HCT116 (cell line): ENCODE measurements at regions not wholly inside any gene's neighbourhood (a gene's known extent, or its start where the extent isn't known, plus 50 kb on each side); places are given as distances from the start of the nearest gene placed in this dataset.

Experiments used
- ATAC-seq: fragments of 200-7000 bp; cut with Tn5 transposase; 2 replicates; pipeline ENCODE4 v1.9.1; 2020; ENCODE audit warnings: mild to moderate bottlenecking, moderate library complexity
- BruUV-seq: library from RNA; stranded (reverse); fragments of 400-500 nt; replicated peaks from 2 replicates; lab custom pipeline; 2021; lab: Mats Ljungman, UMichigan
- CTCF ChIA-PET: fragments of 300-600 bp; sonication (Branson Sonifier 250); formaldehyde crosslinking; loops from one replicate; lab custom pipeline; 2021; ENCODE audit warnings: antibody characterized with exemption; lab: Charles Lee
- POLR2A ChIA-PET: fragments of 300-600, 350-600 bp; sonication (Branson Sonifier 250); formaldehyde crosslinking; loops from one replicate; lab custom pipeline; 2021; ENCODE audit warnings: antibody characterized with exemption; lab: Charles Lee
- RAD21 ChIA-PET, 2 experiments: fragments of 300-600 bp; sonication (Branson Sonifier 250); formaldehyde crosslinking; loops; one replicate each; lab custom pipeline; 2023; ENCODE audit warnings: low total read pairs in 2 of 2; ENCODE audit not compliant: uncharacterized antibody in 2 of 2, unreplicated experiment in 2 of 2, low non-redundant PET in 1 of 2; lab: Charles Lee
- DNase-seq: peaks from one replicate; pipeline ENCODE4 v3.0.0-alpha.2; 2010; ENCODE audit warnings: low read depth, low spot score
- H2AFZ ChIP-seq: fragments of 200-600 bp; shearing (Covaris generic), sonication (generic); 2 replicates; pipeline ENCODE4 v1.6.1; 2017; ENCODE audit warnings: low read depth, mixed run types, mixed read lengths, antibody characterized with exemption, low read length; ENCODE audit not compliant: poor library complexity, severe bottlenecking
- H3K27ac ChIP-seq: 2 replicates; pipeline ENCODE4 v1.5.1; 2012; ENCODE audit warnings: low read depth, low read length
- H3K27me3 ChIP-seq: fragments of 200-600 bp; sonication (generic); 2 replicates; pipeline ENCODE4 v1.6.1; 2016; ENCODE audit warnings: mixed run types, low read length, mixed read lengths; ENCODE audit not compliant: insufficient read depth
- H3K36me3 ChIP-seq, 2 experiments: fragments of 200-500 bp in 1 of 2; fragments of 200-600 bp in 1 of 2; sonication (Bioruptor generic) in 1 of 2; sonication (generic) in 1 of 2; 2 replicates each; pipeline versions ENCODE4 v1.5.1 to v1.6.1; 2014 to 2016; ENCODE audit warnings: low read length in 2 of 2, inconsistent platforms in 1 of 2, mixed read lengths in 1 of 2, mixed run types in 1 of 2; ENCODE audit not compliant: insufficient read depth in 2 of 2, control insufficient read depth in 1 of 2
- H3K4me1 ChIP-seq, 2 experiments: fragments of 200-600 bp in 1 of 2; sonication (generic) in 1 of 2; 2 replicates each; pipeline versions ENCODE4 v1.5.1 to v1.6.1; 2012 to 2017; ENCODE audit warnings: low read length in 2 of 2, inconsistent platforms in 1 of 2, mild to moderate bottlenecking in 1 of 2, mixed read lengths in 1 of 2, mixed run types in 1 of 2, moderate library complexity in 1 of 2; ENCODE audit not compliant: insufficient read depth in 2 of 2, control insufficient read depth in 1 of 2
- H3K4me2 ChIP-seq: fragments of 200-600 bp; sonication (generic); 2 replicates; pipeline ENCODE4 v1.6.1; 2017; ENCODE audit warnings: mixed run types, low read length, mixed read lengths
- H3K4me3 ChIP-seq, 2 experiments: fragments of 200-600 bp in 1 of 2; sonication (generic) in 1 of 2; replicated peaks in 1 of 2; 2 replicates each; pipeline ENCODE4 v1.5.1; 2011 to 2016; ENCODE audit warnings: low read length in 2 of 2, control low read depth in 1 of 2, low read depth in 1 of 2, mild to moderate bottlenecking in 1 of 2, mixed read lengths in 1 of 2, mixed run types in 1 of 2
- H3K79me2 ChIP-seq: fragments of 200-600 bp; sonication (generic); 2 replicates; pipeline ENCODE4 v1.6.1; 2017; ENCODE audit warnings: mild to moderate bottlenecking, mixed run types, low read length, moderate library complexity, mixed read lengths; ENCODE audit not compliant: insufficient read depth
- H3K9ac ChIP-seq: fragments of 200-600 bp; sonication (generic); 2 replicates; pipeline ENCODE4 v1.6.1; 2016; ENCODE audit warnings: low read length, mixed read lengths
- H3K9me2 ChIP-seq: fragments of 200-600 bp; sonication (generic), shearing (Covaris generic); 2 replicates; pipeline ENCODE4 v1.6.1; 2017; ENCODE audit warnings: mixed run types, mild to moderate bottlenecking, moderate library complexity; ENCODE audit not compliant: insufficient read depth
- H3K9me3 ChIP-seq, 2 experiments: fragments of 200-500 bp in 1 of 2; fragments of 200-600 bp in 1 of 2; sonication (Bioruptor generic) in 1 of 2; sonication (generic) in 1 of 2; 2 replicates each; pipeline ENCODE4 v1.6.1; 2014 to 2017; ENCODE audit warnings: low read length in 2 of 2, mixed read lengths in 2 of 2, inconsistent platforms in 1 of 2, low read depth in 1 of 2, mild to moderate bottlenecking in 1 of 2, mixed run types in 1 of 2, moderate library complexity in 1 of 2; ENCODE audit not compliant: control insufficient read depth in 1 of 2, insufficient read depth in 1 of 2
- H4K20me1 ChIP-seq: fragments of 200-600 bp; sonication (generic), shearing (Covaris generic); 2 replicates; pipeline ENCODE4 v1.6.1; 2017; ENCODE audit warnings: mixed run types, mild to moderate bottlenecking, moderate library complexity; ENCODE audit not compliant: insufficient read depth
- CTCF ChIP-seq, 3 experiments: fragments of 200-600 bp in 1 of 3; sonication (generic) in 1 of 3; IDR thresholded peaks in 2 of 3; conservative IDR thresholded peaks in 1 of 3; 2 replicates each; pipeline ENCODE4 v1.5.1; 2012 to 2017; ENCODE audit warnings: low read depth in 2 of 3, low read length in 2 of 3, antibody characterized with exemption in 1 of 3, borderline replicate concordance in 1 of 3, control low read depth in 1 of 3, mild to moderate bottlenecking in 1 of 3, mixed read lengths in 1 of 3, mixed run types in 1 of 3, moderate library complexity in 1 of 3; ENCODE audit not compliant: insufficient read depth in 1 of 3
- ELF1 ChIP-seq: IDR thresholded peaks from 2 replicates; pipeline ENCODE4 v1.6.1; 2012; ENCODE audit warnings: low read depth, borderline replicate concordance
- EZH2 ChIP-seq: fragments of 200-600 bp; sonication (generic); IDR thresholded peaks from 2 replicates; pipeline ENCODE4 v1.6.1; 2017; ENCODE audit warnings: antibody characterized with exemption, mixed run types
- FOSL1 ChIP-seq: IDR thresholded peaks from 2 replicates; pipeline ENCODE4 v1.6.1; 2012; ENCODE audit warnings: low read depth
- JUND ChIP-seq: IDR thresholded peaks from 2 replicates; pipeline ENCODE4 v1.6.1; 2012
- MAX ChIP-seq: IDR thresholded peaks from 2 replicates; pipeline ENCODE4 v1.6.1; 2012
- POLR2AphosphoS5 ChIP-seq: IDR thresholded peaks from 2 replicates; pipeline ENCODE4 v1.6.1; 2011; ENCODE audit warnings: mild to moderate bottlenecking, low read depth, low read length, moderate library complexity
- SIN3A ChIP-seq: IDR thresholded peaks from 2 replicates; pipeline ENCODE4 v1.6.1; 2012; ENCODE audit warnings: low read depth
- SP1 ChIP-seq: IDR thresholded peaks from 2 replicates; pipeline ENCODE4 v1.6.1; 2012; ENCODE audit warnings: low read depth
- TCF7L2 ChIP-seq: IDR thresholded peaks from 2 replicates; pipeline ENCODE4 v1.7.0; 2011; ENCODE audit warnings: borderline replicate concordance, inconsistent platforms; ENCODE audit not compliant: insufficient read depth, insufficient read length; ENCODE audit errors: extremely low read depth
- ZFX ChIP-seq: fragments of 450-650 bp; IDR thresholded peaks from 2 replicates; pipeline ENCODE4 v1.6.1; 2017
- ZNF274 ChIP-seq: fragments of 200-500 bp; sonication (Bioruptor generic); IDR thresholded peaks from 2 replicates; pipeline ENCODE4 v1.6.1; 2014; ENCODE audit warnings: mild to moderate bottlenecking, low read depth, low read length, inconsistent platforms
- intact Hi-C: fragments of 100-400 bp; cut with micrococcal nuclease; formaldehyde crosslinking; loops from 2 replicates; pipeline ENCODE4 v1.10.0; 2022
- TF ChIP-seq, protein P1 (sequence below): IDR thresholded peaks from 2 replicates; pipeline ENCODE4 v1.6.1; 2011; ENCODE audit warnings: mild to moderate bottlenecking, low read length, moderate library complexity; ENCODE audit not compliant: insufficient replicate concordance; ENCODE audit errors: extremely low read depth
- TF ChIP-seq, protein P2 (sequence below): IDR thresholded peaks from 2 replicates; pipeline ENCODE4 v1.6.1; 2012; ENCODE audit warnings: low read depth

GRCh38 chr1:112318263-112318662 is 77.8 kb upstream of the CTTNBP2NL start:
- no peak overlapping the region for H3K9ac ChIP-seq
- no peak overlapping the region for H2AFZ ChIP-seq
- H3K4me1 ChIP-seq = no peaks in the 10 kb centered on the region
- BruUV-seq = no TSS peak
- H3K4me2 ChIP-seq = no peak overlapping the region
- no peak for DNase-seq
- intact Hi-C loops = no loop called here
- no peaks in the 10 kb centered on the region for H3K36me3 ChIP-seq
- H3K27ac ChIP-seq = no peak overlapping the region
- H3K9me3 ChIP-seq = no peaks in the 10 kb centered on the region
- no peaks in the 10 kb centered on the region for H3K9me2 ChIP-seq
- no peaks in the 10 kb centered on the region for H3K79me2 ChIP-seq
- TF ChIP-seq MAX (no peak), SIN3A (no peak), POLR2AphosphoS5 (no peak), EZH2 (no peak), TCF7L2 (no peak), ELF1 (no peak), CTCF (IDR thresholded peaks at IDR 0.05 in 2 of 3, conservative IDR thresholded peaks at IDR 0.05 in 1 of 3; ENCODE audit: borderline replicate concordance in 1 of 3, insufficient read depth in 1 of 3, low read depth in 2 of 3, low read length in 2 of 3) (no peak), FOSL1 (no peak), ZFX (no peak), JUND (no peak), SP1 (no peak), ZNF274 (no peak)
- TF ChIP-seq, protein P1, sequence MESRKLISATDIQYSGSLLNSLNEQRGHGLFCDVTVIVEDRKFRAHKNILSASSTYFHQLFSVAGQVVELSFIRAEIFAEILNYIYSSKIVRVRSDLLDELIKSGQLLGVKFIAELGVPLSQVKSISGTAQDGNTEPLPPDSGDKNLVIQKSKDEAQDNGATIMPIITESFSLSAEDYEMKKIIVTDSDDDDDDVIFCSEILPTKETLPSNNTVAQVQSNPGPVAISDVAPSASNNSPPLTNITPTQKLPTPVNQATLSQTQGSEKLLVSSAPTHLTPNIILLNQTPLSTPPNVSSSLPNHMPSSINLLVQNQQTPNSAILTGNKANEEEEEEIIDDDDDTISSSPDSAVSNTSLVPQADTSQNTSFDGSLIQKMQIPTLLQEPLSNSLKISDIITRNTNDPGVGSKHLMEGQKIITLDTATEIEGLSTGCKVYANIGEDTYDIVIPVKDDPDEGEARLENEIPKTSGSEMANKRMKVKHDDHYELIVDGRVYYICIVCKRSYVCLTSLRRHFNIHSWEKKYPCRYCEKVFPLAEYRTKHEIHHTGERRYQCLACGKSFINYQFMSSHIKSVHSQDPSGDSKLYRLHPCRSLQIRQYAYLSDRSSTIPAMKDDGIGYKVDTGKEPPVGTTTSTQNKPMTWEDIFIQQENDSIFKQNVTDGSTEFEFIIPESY = no peak
- TF ChIP-seq, protein P2, sequence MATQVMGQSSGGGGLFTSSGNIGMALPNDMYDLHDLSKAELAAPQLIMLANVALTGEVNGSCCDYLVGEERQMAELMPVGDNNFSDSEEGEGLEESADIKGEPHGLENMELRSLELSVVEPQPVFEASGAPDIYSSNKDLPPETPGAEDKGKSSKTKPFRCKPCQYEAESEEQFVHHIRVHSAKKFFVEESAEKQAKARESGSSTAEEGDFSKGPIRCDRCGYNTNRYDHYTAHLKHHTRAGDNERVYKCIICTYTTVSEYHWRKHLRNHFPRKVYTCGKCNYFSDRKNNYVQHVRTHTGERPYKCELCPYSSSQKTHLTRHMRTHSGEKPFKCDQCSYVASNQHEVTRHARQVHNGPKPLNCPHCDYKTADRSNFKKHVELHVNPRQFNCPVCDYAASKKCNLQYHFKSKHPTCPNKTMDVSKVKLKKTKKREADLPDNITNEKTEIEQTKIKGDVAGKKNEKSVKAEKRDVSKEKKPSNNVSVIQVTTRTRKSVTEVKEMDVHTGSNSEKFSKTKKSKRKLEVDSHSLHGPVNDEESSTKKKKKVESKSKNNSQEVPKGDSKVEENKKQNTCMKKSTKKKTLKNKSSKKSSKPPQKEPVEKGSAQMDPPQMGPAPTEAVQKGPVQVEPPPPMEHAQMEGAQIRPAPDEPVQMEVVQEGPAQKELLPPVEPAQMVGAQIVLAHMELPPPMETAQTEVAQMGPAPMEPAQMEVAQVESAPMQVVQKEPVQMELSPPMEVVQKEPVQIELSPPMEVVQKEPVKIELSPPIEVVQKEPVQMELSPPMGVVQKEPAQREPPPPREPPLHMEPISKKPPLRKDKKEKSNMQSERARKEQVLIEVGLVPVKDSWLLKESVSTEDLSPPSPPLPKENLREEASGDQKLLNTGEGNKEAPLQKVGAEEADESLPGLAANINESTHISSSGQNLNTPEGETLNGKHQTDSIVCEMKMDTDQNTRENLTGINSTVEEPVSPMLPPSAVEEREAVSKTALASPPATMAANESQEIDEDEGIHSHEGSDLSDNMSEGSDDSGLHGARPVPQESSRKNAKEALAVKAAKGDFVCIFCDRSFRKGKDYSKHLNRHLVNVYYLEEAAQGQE = no peak
- TF ChIP-seq, all 23 proteins: peak for 0
- Histone ChIP-seq H3K4me3 (no peak overlapping the region), H4K20me1 (no peaks in the 10 kb centered on the region), H3K27me3 (peaks cover 17% of the 10 kb centered on the region; the same call in 1 of the 2 replicates)
- RAD21 ChIA-PET = no interaction called here
- CTCF ChIA-PET = interaction anchor here (1.1 to 1.9 kb wide), 2 partner anchors 19 to 20 kb away, joined by 4 to 8 read pairs; no protein-coding TSS in a partner anchor
- POLR2A ChIA-PET = no interaction called here
- ATAC-seq = no peak
